Esophagus (tissue), 2 donors: ENCODE measurements at regions not wholly inside any gene's neighbourhood (a gene's known extent, or its start where the extent isn't known, plus 50 kb on each side); places are given as distances from the start of the nearest gene placed in this dataset.

Experiments
- H3K27ac ChIP-seq, 2 donors: one replicate each; pipeline ENCODE4 v1.5.1; 2013; ENCODE audit warnings: low read depth in 2 of 2, mild to moderate bottlenecking in 2 of 2, inconsistent platforms in 1 of 2, low read length in 1 of 2, moderate library complexity in 1 of 2
- H3K27me3 ChIP-seq, 2 donors: one replicate each; pipeline ENCODE4 v1.6.1; 2013; ENCODE audit warnings: low read length in 2 of 2, control low read depth in 1 of 2, mild to moderate bottlenecking in 1 of 2; ENCODE audit not compliant: insufficient read depth in 2 of 2, control insufficient read depth in 1 of 2
- H3K36me3 ChIP-seq, 2 donors: one replicate each; pipeline ENCODE4 v1.6.1; 2013; ENCODE audit warnings: low read length in 1 of 2; ENCODE audit not compliant: control insufficient read depth in 2 of 2, insufficient read depth in 2 of 2
- H3K4me1 ChIP-seq, 2 donors: one replicate each; pipeline ENCODE4 v1.6.1; 2013; ENCODE audit warnings: low read length in 1 of 2; ENCODE audit not compliant: control insufficient read depth in 2 of 2, insufficient read depth in 2 of 2
- H3K4me3 ChIP-seq, 2 donors: one replicate each; pipeline ENCODE4 v1.5.1; 2013; ENCODE audit warnings: low read length in 2 of 2, mild to moderate bottlenecking in 2 of 2, low read depth in 1 of 2, moderate library complexity in 1 of 2
- H3K9me3 ChIP-seq, 2 donors: one replicate each; pipeline ENCODE4 v1.6.1; 2013; ENCODE audit warnings: mild to moderate bottlenecking in 2 of 2, low read depth in 1 of 2, low read length in 1 of 2, moderate library complexity in 1 of 2; ENCODE audit not compliant: control insufficient read depth in 2 of 2, insufficient read depth in 1 of 2
- WGBS, 2 donors: extraction: QIAGEN DNeasy Blood & Tissue Kit; methylation state at CpG; one replicate each; pipeline ENCODE4 v1.1.7; 2013; 5-methylcytosine and 5-hydroxymethylcytosine counted together
- donor health status: healthy with polysubstance abuse.
- donor health status: Bipolar disorder and iron deficiency.

GRCh38 chr20:23161244-23161891 lies 75.2 kb upstream of the CD93 start:
- no peaks in the 10 kb centered on the region for H3K36me3 ChIP-seq
- no peaks in the 10 kb centered on the region for H3K9me3 ChIP-seq
- 46 to 60% methylated on average over 18 of the region's 18 CpGs for WGBS, 2 donors
- H3K4me3 ChIP-seq = no peak overlapping the region
- H3K4me1 ChIP-seq = peaks cover under 1 to 20% of the 10 kb centered on the region in 2 donors
- peak overlapping the region; percentile 84 to 88 for H3K27ac ChIP-seq
- no peaks in the 10 kb centered on the region for H3K27me3 ChIP-seq

- 56 to 65% methylated on average over 6 of the region's 6 CpGs for WGBS, 2 donors
- Histone ChIP-seq H3K27ac (peak overlapping the region; percentile 84 to 88), H3K4me3 (no peak overlapping the region), H3K9me3 (no peaks in the 10 kb centered on the region), H3K4me1 (peaks cover 0 to 24% of the 10 kb centered on the region in 2 donors), H3K27me3 (no peaks in the 10 kb centered on the region), H3K36me3 (no peaks in the 10 kb centered on the region)
Measured at GRCh38 chr20:23160536-23161243, 74.6 kb upstream of the CD93 start.

- Histone ChIP-seq H3K4me3 (no peak overlapping the region), H3K27me3 (no peaks in the 10 kb centered on the region), H3K9me3 (no peaks in the 10 kb centered on the region), H3K4me1 (peaks cover 0 to 24% of the 10 kb centered on the region in 2 donors), H3K27ac (peak overlapping the region; percentile 76 to 84), H3K36me3 (no peaks in the 10 kb centered on the region)
- 39 to 43% methylated on average over 4 of the region's 4 CpGs for WGBS, 2 donors
Measured at GRCh38 chr20:23159947-23160318, 73.8 kb upstream of the CD93 start.

- no peaks in the 10 kb centered on the region for H3K9me3 ChIP-seq
- H3K27ac ChIP-seq = peak overlapping the region; percentile 76 to 84
- no peaks in the 10 kb centered on the region for H3K36me3 ChIP-seq
- no peaks in the 10 kb centered on the region for H3K27me3 ChIP-seq
- H3K4me3 ChIP-seq = no peak overlapping the region
- peaks cover 0 to 24% of the 10 kb centered on the region in 2 donors for H3K4me1 ChIP-seq
- 48 to 64% methylated on average over 3 of the region's 3 CpGs for WGBS, 2 donors
Measured at GRCh38 chr20:23159256-23159946, 73.3 kb upstream of the CD93 start.

GRCh38 chr20:23157734-23158133 lies 71.6 kb upstream of the CD93 start:
- Histone ChIP-seq H3K27me3 (no peaks in the 10 kb centered on the region), H3K27ac (peak overlapping the region; percentile 39 to 89), H3K4me1 (peaks cover 0 to 24% of the 10 kb centered on the region in 2 donors), H3K36me3 (no peaks in the 10 kb centered on the region), H3K9me3 (no peaks in the 10 kb centered on the region), H3K4me3 (no peak overlapping the region)
- 64 to 72% methylated on average over 15 of the region's 15 CpGs for WGBS, 2 donors

GRCh38 chr20:23156842-23157423 lies 70.8 kb upstream of the CD93 start:
- H3K9me3 ChIP-seq = no peaks in the 10 kb centered on the region
- peak overlapping the region in 1 of 2 donors; percentile 53 for H3K27ac ChIP-seq
- H3K27me3 ChIP-seq = no peaks in the 10 kb centered on the region
- peaks cover 2 to 26% of the 10 kb centered on the region in 2 donors for H3K4me1 ChIP-seq
- no peak overlapping the region for H3K4me3 ChIP-seq
- no peaks in the 10 kb centered on the region for H3K36me3 ChIP-seq
- 84 to 85% methylated on average over 5 of the region's 5 CpGs for WGBS, 2 donors

- peak overlapping the region; percentile 39 to 53 for H3K27ac ChIP-seq
- peaks cover 2 to 22% of the 10 kb centered on the region in 2 donors for H3K4me1 ChIP-seq
- H3K9me3 ChIP-seq = no peaks in the 10 kb centered on the region
- no peaks in the 10 kb centered on the region for H3K36me3 ChIP-seq
- 71 to 78% methylated on average over 11 of the region's 11 CpGs for WGBS, 2 donors
- no peak overlapping the region for H3K4me3 ChIP-seq
- no peaks in the 10 kb centered on the region for H3K27me3 ChIP-seq
Measured at GRCh38 chr20:23156170-23156841, 70.2 kb upstream of the CD93 start.

GRCh38 chr20:23155141-23155590 lies 69.0 kb upstream of the CD93 start:
- Histone ChIP-seq H3K4me3 (no peak overlapping the region), H3K4me1 (peaks cover 7 to 19% of the 10 kb centered on the region in 2 donors), H3K36me3 (no peaks in the 10 kb centered on the region), H3K27ac (no peak overlapping the region), H3K27me3 (no peaks in the 10 kb centered on the region), H3K9me3 (no peaks in the 10 kb centered on the region)
- WGBS, 2 donors = 42 to 58% methylated on average over 7 of the region's 7 CpGs

- Histone ChIP-seq H3K4me1 (peaks cover 8 to 23% of the 10 kb centered on the region in 2 donors), H3K36me3 (no peaks in the 10 kb centered on the region), H3K27me3 (no peaks in the 10 kb centered on the region), H3K9me3 (no peaks in the 10 kb centered on the region), H3K4me3 (no peak overlapping the region), H3K27ac (no peak overlapping the region)
- 85 to 89% methylated on average over 4 of the region's 4 CpGs for WGBS, 2 donors
Measured at GRCh38 chr20:23153696-23154341, 67.7 kb upstream of the CD93 start.
